GM18499 (cell line): ENCODE measurements at regions not wholly inside any gene's neighbourhood (a gene's known extent, or its start where the extent isn't known, plus 50 kb on each side); places are given as distances from the start of the nearest gene placed in this dataset.

Experiments used
- ATAC-seq: cut with Tn5 transposase; IDR thresholded peaks from one replicate; pipeline ENCODE4 v1.9.1; 2021; ENCODE audit warnings: moderate number of reproducible peaks; ENCODE audit not compliant: insufficient read depth, unreplicated experiment

GRCh38 chr13:80137994-80138393 is 202.9 kb downstream of the SPRY2 start:
- no peak for ATAC-seq

- no peak for ATAC-seq
Measured at GRCh38 chr13:80134346-80134745, 206.6 kb downstream of the SPRY2 start.

- ATAC-seq = no peak
Measured at GRCh38 chr13:80133631-80134261, 207.2 kb downstream of the SPRY2 start.

GRCh38 chr13:80132741-80133601 is 208.0 kb downstream of the SPRY2 start:
- ATAC-seq = no peak

- no peak for ATAC-seq
Measured at GRCh38 chr13:80131204-80131603, 209.7 kb downstream of the SPRY2 start.

GRCh38 chr13:80126389-80127068 is 214.4 kb downstream of the SPRY2 start:
- ATAC-seq = no peak

GRCh38 chr13:80123945-80124344 is 217.0 kb downstream of the SPRY2 start:
- ATAC-seq = no peak

- ATAC-seq = no peak
Measured at GRCh38 chr13:80121038-80121437, 219.9 kb downstream of the SPRY2 start.

GRCh38 chr13:80118506-80118905 is 222.4 kb downstream of the SPRY2 start:
- no peak for ATAC-seq

GRCh38 chr13:80118099-80118498 is 222.8 kb downstream of the SPRY2 start:
- ATAC-seq = no peak

GRCh38 chr13:80117515-80117914 is 223.4 kb downstream of the SPRY2 start:
- ATAC-seq = no peak

- ATAC-seq = no peak
Measured at GRCh38 chr13:80116107-80116506, 224.8 kb downstream of the SPRY2 start.

- no peak for ATAC-seq
Measured at GRCh38 chr13:80115616-80116015, 225.3 kb downstream of the SPRY2 start.

GRCh38 chr13:80113714-80114454 is 227.0 kb downstream of the SPRY2 start:
- no peak for ATAC-seq

GRCh38 chr13:80109303-80109702 is 231.6 kb downstream of the SPRY2 start:
- ATAC-seq = no peak

- ATAC-seq = no peak
Measured at GRCh38 chr13:80105350-80105749, 235.6 kb downstream of the SPRY2 start.

- no peak for ATAC-seq
Measured at GRCh38 chr13:80101040-80101439, 239.9 kb downstream of the SPRY2 start.

GRCh38 chr13:80100636-80101035 is 240.3 kb downstream of the SPRY2 start:
- ATAC-seq = no peak

GRCh38 chr13:80097561-80097960 is 243.4 kb downstream of the SPRY2 start:
- ATAC-seq = no peak

- no peak for ATAC-seq
Measured at GRCh38 chr13:80096383-80096782, 244.5 kb downstream of the SPRY2 start.

- ATAC-seq = no peak
Measured at GRCh38 chr13:80094526-80094925, 246.4 kb downstream of the SPRY2 start.
